Activated T-helper 2 cell treated with anti-CD3 and anti-CD28 coated beads, Interferon-gamma antibody, Interleukin-2, Interleukin-4, amounts not matched to agents 10 μg/mL and 5 μg/mL and 100 μg/mL, durations not matched to agents 14 hours and 24 hours and 36 hours (primary cell): ENCODE measurements at regions not wholly inside any gene's neighbourhood (a gene's known extent, or its start where the extent isn't known, plus 50 kb on each side); places are given as distances from the start of the nearest gene placed in this dataset.

Experiments
- DNase-seq: peaks from one replicate; pipeline ENCODE4 v3.0.0; 2021; ENCODE audit warnings: low spot score
- H3K27ac Mint-ChIP-seq: one replicate; pipeline ENCODE4 v1.8.0; 2021; ENCODE audit warnings: mixed read lengths
- H3K27me3 Mint-ChIP-seq: one replicate; pipeline ENCODE4 v1.8.0; 2021; ENCODE audit warnings: low read depth, mixed read lengths
- H3K36me3 Mint-ChIP-seq: one replicate; pipeline ENCODE4 v1.8.0; 2021; ENCODE audit warnings: low read depth, mixed read lengths
- H3K4me1 Mint-ChIP-seq: one replicate; pipeline ENCODE4 v1.8.0; 2021; ENCODE audit warnings: low read depth, mixed read lengths
- H3K4me3 Mint-ChIP-seq: one replicate; pipeline ENCODE4 v1.8.0; 2021; ENCODE audit warnings: low read depth, mild to moderate bottlenecking, moderate library complexity, mixed read lengths
- H3K9me3 Mint-ChIP-seq: one replicate; pipeline ENCODE4 v1.8.0; 2021; ENCODE audit warnings: mixed read lengths
- intact Hi-C: fragments of 100-400 bp; cut with micrococcal nuclease; formaldehyde crosslinking; loops from one replicate; pipeline ENCODE4 v1.15.1; 2023

GRCh38 chr4:129561886-129562671, 466.1 kb downstream of the C4orf33 start:
- no peaks in the 10 kb centered on the region for H3K27me3 Mint-ChIP-seq
- no peak for DNase-seq
- no peak overlapping the region for H3K27ac Mint-ChIP-seq
- no peaks in the 10 kb centered on the region for H3K36me3 Mint-ChIP-seq
- intact Hi-C loops = no loop called here
- no peak overlapping the region for H3K4me3 Mint-ChIP-seq
- no peaks in the 10 kb centered on the region for H3K9me3 Mint-ChIP-seq
- no peaks in the 10 kb centered on the region for H3K4me1 Mint-ChIP-seq

DNA sequence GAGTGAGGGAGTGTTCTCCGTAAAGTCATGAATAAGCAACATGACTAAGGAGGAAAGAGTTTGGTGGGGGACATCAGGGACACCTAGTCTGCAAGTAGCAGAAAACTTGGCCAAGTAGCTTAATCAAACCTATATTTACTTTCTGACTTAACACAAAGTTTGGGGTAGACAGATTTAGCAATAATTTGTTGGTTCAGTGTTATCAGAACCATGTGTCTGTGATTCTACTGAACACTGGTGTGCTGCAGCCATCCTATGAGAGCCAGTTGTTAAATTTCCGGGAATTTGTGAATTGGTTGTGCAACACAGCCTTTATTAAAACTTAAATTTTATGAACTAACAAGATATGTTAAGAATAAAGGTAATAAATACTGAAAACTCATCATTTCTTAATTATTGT, 469.3 kb downstream of the C4orf33 start:
- H3K27ac Mint-ChIP-seq = no peak overlapping the region

DNA sequence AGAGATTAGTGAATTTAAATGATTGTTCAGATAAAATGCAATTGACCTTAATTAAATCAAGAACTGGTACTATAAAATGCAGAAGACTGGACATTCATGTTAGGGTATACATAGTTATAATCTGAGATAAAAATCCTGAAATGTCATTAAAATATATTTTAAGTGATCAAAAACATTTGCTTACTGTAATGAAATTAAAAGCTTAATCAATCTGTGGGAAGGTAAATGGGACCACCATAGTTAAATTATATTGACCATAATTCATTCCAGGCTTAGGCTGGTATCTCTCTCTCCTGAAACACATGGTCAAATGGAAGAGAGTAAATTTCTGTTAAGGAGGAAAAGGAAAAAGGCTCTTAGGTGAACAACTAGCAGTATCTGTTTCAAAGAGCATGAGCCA, 474.4 kb downstream of the C4orf33 start:
- intact Hi-C loops = no loop called here
- H3K36me3 Mint-ChIP-seq = no peaks in the 10 kb centered on the region
- no peak overlapping the region for H3K27ac Mint-ChIP-seq
- H3K4me3 Mint-ChIP-seq = no peak overlapping the region
- no peaks in the 10 kb centered on the region for H3K4me1 Mint-ChIP-seq
- no peaks in the 10 kb centered on the region for H3K27me3 Mint-ChIP-seq
- no peak for DNase-seq
- no peaks in the 10 kb centered on the region for H3K9me3 Mint-ChIP-seq

More for the DNA sequence above, 469.3 kb downstream of the C4orf33 start:
- DNase-seq = no peak
- no peak overlapping the region for H3K4me3 Mint-ChIP-seq
- H3K36me3 Mint-ChIP-seq = no peaks in the 10 kb centered on the region
- intact Hi-C loops = no loop called here
- H3K27me3 Mint-ChIP-seq = no peaks in the 10 kb centered on the region
- H3K4me1 Mint-ChIP-seq = no peaks in the 10 kb centered on the region
- no peaks in the 10 kb centered on the region for H3K9me3 Mint-ChIP-seq

GRCh38 chr4:129578336-129578735, 482.4 kb downstream of the C4orf33 start:
- no peak overlapping the region for H3K27ac Mint-ChIP-seq
- no peaks in the 10 kb centered on the region for H3K36me3 Mint-ChIP-seq
- H3K9me3 Mint-ChIP-seq = no peaks in the 10 kb centered on the region
- no peak overlapping the region for H3K4me3 Mint-ChIP-seq
- H3K27me3 Mint-ChIP-seq = no peaks in the 10 kb centered on the region
- H3K4me1 Mint-ChIP-seq = no peaks in the 10 kb centered on the region
- DNase-seq = no peak
- intact Hi-C loops = no loop called here

DNA sequence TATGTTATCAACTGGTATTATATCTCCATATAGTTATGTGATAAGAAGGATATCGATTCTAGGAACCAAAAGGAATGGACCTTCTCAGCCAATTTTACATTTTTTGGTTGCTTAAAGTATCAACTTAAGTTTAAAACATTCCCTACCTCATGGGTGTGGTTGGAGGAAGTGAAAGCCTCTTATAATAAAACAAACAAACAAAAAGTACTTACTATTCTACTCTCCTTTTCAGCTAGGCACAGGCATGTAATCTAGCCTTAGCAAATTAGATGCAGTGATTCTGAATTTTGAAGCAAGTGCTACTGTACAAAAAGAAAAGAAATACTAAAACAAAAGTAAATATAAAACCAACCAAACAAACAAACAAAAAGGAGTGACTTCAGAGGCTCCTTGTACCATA, 485.4 kb downstream of the C4orf33 start:
- no peak overlapping the region for H3K4me3 Mint-ChIP-seq
- DNase-seq = no peak
- H3K9me3 Mint-ChIP-seq = no peaks in the 10 kb centered on the region
- H3K4me1 Mint-ChIP-seq = no peaks in the 10 kb centered on the region
- intact Hi-C loops = no loop called here
- no peaks in the 10 kb centered on the region for H3K36me3 Mint-ChIP-seq
- H3K27me3 Mint-ChIP-seq = no peaks in the 10 kb centered on the region
- no peak overlapping the region for H3K27ac Mint-ChIP-seq

DNA sequence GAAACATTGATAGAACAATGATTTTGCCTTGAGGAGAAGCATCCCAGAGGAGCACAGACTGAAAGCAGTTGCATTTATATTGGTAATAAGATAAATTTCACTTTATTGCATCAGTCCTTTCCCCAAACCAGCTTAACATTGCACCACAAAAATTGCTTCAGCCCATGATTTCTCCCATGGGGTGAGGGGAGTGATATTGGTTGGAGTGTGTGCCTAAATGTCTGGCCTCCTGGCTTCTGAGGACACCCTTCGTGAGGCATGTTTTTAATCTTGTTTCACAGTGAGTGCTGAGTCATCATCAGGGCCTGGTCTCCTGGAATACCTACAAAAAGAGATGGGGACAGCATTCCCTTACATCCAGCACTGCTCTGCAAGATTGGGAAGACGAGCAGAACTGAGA, 487.9 kb downstream of the C4orf33 start:
- H3K36me3 Mint-ChIP-seq = no peaks in the 10 kb centered on the region
- no peak overlapping the region for H3K4me3 Mint-ChIP-seq
- H3K27ac Mint-ChIP-seq = no peak overlapping the region
- no peaks in the 10 kb centered on the region for H3K27me3 Mint-ChIP-seq
- H3K9me3 Mint-ChIP-seq = no peaks in the 10 kb centered on the region
- no peak for DNase-seq
- intact Hi-C loops = no loop called here
- no peaks in the 10 kb centered on the region for H3K4me1 Mint-ChIP-seq

GRCh38 chr4:129598582-129598981, 502.6 kb downstream of the C4orf33 start:
- DNase-seq = no peak
- Mint-ChIP-seq H3K27ac (no peak overlapping the region), H3K9me3 (no peaks in the 10 kb centered on the region), H3K36me3 (no peaks in the 10 kb centered on the region), H3K4me1 (no peaks in the 10 kb centered on the region), H3K4me3 (no peak overlapping the region), H3K27me3 (no peaks in the 10 kb centered on the region)
- intact Hi-C loops = no loop called here

- intact Hi-C loops = no loop called here
- Mint-ChIP-seq H3K27me3 (no peaks in the 10 kb centered on the region), H3K27ac (no peak overlapping the region), H3K4me1 (no peaks in the 10 kb centered on the region), H3K9me3 (no peaks in the 10 kb centered on the region), H3K4me3 (no peak overlapping the region), H3K36me3 (no peaks in the 10 kb centered on the region)
- no peak for DNase-seq
Measured at GRCh38 chr4:129600898-129601297, 504.9 kb downstream of the C4orf33 start.

- H3K4me3 Mint-ChIP-seq = no peak overlapping the region
- H3K27ac Mint-ChIP-seq = no peak overlapping the region
- H3K9me3 Mint-ChIP-seq = no peaks in the 10 kb centered on the region
- intact Hi-C loops = no loop called here
- no peak for DNase-seq
- no peaks in the 10 kb centered on the region for H3K4me1 Mint-ChIP-seq
- no peaks in the 10 kb centered on the region for H3K27me3 Mint-ChIP-seq
- H3K36me3 Mint-ChIP-seq = no peaks in the 10 kb centered on the region
Measured at GRCh38 chr4:129602447-129602846, 506.5 kb downstream of the C4orf33 start.

DNA sequence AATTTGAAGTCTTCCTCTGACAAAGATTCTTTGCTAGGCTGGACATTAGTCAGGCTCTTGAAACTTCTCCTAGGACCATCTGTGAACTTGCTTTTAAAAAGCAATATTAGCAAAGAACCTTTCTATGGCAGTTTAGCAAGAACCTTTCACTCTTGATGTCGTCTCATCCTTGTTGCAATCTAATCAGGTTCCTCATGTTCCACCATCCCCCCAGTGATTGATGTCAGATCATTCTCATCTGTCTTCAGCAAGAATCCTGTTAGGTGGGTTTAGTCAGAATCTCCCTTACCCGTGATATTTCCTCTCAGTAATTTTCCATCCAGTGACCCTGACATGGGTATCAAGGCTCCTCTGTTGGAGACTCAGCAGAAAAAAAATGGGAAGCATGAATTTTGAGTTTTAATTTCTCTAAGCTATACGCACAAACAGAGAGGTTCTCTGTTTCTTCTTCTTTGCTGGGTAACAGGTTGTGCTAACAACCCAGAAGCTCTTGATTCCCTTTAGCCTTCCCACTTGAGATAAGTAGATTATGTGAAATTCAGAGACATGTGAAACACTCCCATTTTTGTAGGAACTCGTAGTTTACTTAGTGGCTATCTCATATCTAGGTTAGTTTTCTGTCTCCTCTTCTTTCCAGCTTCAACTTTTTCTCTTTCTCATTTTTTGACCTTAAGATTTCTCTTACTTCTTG, 507.4 kb downstream of the C4orf33 start:
- H3K4me1 Mint-ChIP-seq = no peaks in the 10 kb centered on the region

GRCh38 chr4:129604632-129605255, 508.8 kb downstream of the C4orf33 start:
- intact Hi-C loops = no loop called here
- Mint-ChIP-seq H3K27ac (no peak overlapping the region), H3K4me3 (no peak overlapping the region), H3K27me3 (no peaks in the 10 kb centered on the region), H3K4me1 (no peaks in the 10 kb centered on the region), H3K9me3 (no peaks in the 10 kb centered on the region), H3K36me3 (no peaks in the 10 kb centered on the region)
- no peak for DNase-seq

More for the DNA sequence above, 507.4 kb downstream of the C4orf33 start:
- no peak for DNase-seq
- no peaks in the 10 kb centered on the region for H3K9me3 Mint-ChIP-seq
- H3K4me3 Mint-ChIP-seq = no peak overlapping the region
- no peaks in the 10 kb centered on the region for H3K27me3 Mint-ChIP-seq
- no peaks in the 10 kb centered on the region for H3K36me3 Mint-ChIP-seq
- no peak overlapping the region for H3K27ac Mint-ChIP-seq
- intact Hi-C loops = no loop called here

DNA sequence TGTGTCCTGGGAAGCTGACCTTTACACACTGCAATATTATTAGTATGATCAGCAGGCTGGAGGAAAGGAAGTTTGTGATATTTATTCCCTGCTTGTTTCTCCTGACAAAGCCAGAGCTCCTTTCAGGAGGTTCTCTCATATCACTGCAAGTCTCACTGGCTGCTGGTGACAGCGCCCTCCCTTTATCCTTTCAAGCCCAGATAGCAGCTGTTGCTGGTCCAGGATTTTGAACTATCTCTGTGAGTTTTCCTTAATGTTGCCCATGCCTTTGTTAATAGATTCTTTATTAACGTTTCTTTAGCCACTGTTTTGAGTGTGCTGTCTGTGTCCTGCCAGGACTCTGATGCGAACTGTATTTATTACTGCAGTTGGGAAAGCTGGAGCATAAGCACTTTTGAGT, 518.7 kb downstream of the C4orf33 start:
- H3K9me3 Mint-ChIP-seq = no peaks in the 10 kb centered on the region
- intact Hi-C loops = no loop called here
- H3K4me3 Mint-ChIP-seq = no peak overlapping the region
- H3K4me1 Mint-ChIP-seq = no peaks in the 10 kb centered on the region
- no peaks in the 10 kb centered on the region for H3K27me3 Mint-ChIP-seq
- H3K36me3 Mint-ChIP-seq = no peaks in the 10 kb centered on the region
- no peak overlapping the region for H3K27ac Mint-ChIP-seq
- no peak for DNase-seq

DNA sequence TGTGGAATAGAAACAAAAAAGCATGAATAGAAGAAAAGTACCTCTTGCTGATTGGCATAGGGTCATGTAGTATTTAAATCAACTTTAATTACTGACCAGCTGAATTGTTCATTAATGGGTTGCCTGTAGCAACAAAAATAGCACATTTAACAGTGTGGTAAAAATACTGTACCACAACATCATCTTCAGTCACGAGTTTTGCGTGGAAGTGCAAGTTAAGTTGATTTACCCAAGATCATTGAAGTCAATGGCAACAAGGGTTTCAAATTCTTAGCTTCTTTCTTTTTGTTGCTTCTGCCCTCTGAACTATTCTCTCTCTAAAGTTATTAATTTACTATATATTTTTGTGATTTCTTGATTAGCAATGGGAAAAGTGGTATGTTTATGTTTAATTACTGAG, 526.6 kb downstream of the C4orf33 start:
- no peaks in the 10 kb centered on the region for H3K4me1 Mint-ChIP-seq
- DNase-seq = no peak
- no peak overlapping the region for H3K27ac Mint-ChIP-seq
- H3K36me3 Mint-ChIP-seq = no peaks in the 10 kb centered on the region
- H3K27me3 Mint-ChIP-seq = no peaks in the 10 kb centered on the region
- H3K4me3 Mint-ChIP-seq = no peak overlapping the region
- intact Hi-C loops = no loop called here
- H3K9me3 Mint-ChIP-seq = no peaks in the 10 kb centered on the region
